Vagina (tissue), 2 donors: ENCODE measurements at regions not wholly inside any gene's neighbourhood (a gene's known extent, or its start where the extent isn't known, plus 50 kb on each side); places are given as distances from the start of the nearest gene placed in this dataset.

Experiments
- CTCF ChIP-seq, 3 experiments: fragments of 450-650 bp in 2 of 3; fragments of 200-600 bp in 1 of 3; sonication (generic) in 1 of 3; IDR thresholded peaks; one replicate each; pipeline ENCODE4 v1.5.1; 2017 to 2019; ENCODE audit warnings: antibody characterized with exemption in 3 of 3, mild to moderate bottlenecking in 2 of 3, moderate library complexity in 2 of 3
- POLR2A ChIP-seq, 2 donors: fragments of 450-650 bp; IDR thresholded peaks; one replicate each; pipeline ENCODE4 v1.6.1; 2017; ENCODE audit warnings: antibody characterized with exemption in 2 of 2, mild to moderate bottlenecking in 2 of 2, moderate library complexity in 2 of 2

GRCh38 chr15:22259881-22260421 lies 179.6 kb downstream of the OR4M2 start:
- TF ChIP-seq CTCF (IDR thresholded peaks at IDR 0.05) (no peak), POLR2A (IDR thresholded peaks at IDR 0.05) (no peak)
